Loucy (cell line): ENCODE measurements at regions not wholly inside any gene's neighbourhood (a gene's known extent, or its start where the extent isn't known, plus 50 kb on each side); places are given as distances from the start of the nearest gene placed in this dataset.

Experiments
- CTCF ChIP-seq: fragments of 200-600 bp; sonication (generic); conservative IDR thresholded peaks from 2 replicates; pipeline ENCODE4 v1.5.1; 2014; ENCODE audit warnings: mild to moderate bottlenecking, antibody characterized with exemption, low read length
- EZH2phosphoT487 ChIP-seq: fragments of 200-600 bp; IDR thresholded peaks from 2 replicates; pipeline ENCODE4 v1.6.1; 2018; ENCODE audit warnings: antibody characterized with exemption, mild to moderate bottlenecking, moderate library complexity, borderline replicate concordance

- TF ChIP-seq CTCF (no peak), EZH2phosphoT487 (no peak)
These were observed 80.2 kb downstream of the VCPKMT start for GRCh38 chr14:50036211-50036610.
